LNCAP (cell line): ENCODE measurements at regions not wholly inside any gene's neighbourhood (a gene's known extent, or its start where the extent isn't known, plus 50 kb on each side); places are given as distances from the start of the nearest gene placed in this dataset.

ENCODE experiments used
- CTCF ChIP-seq: fragments of 450-650 bp; IDR thresholded peaks from 2 replicates; pipeline ENCODE4 v1.5.1; 2017; ENCODE audit warnings: mild to moderate bottlenecking

GRCh38 chr13:88617176-88617575 is 946.0 kb downstream of the SLITRK5 start:
- TF ChIP-seq CTCF: no peak

GRCh38 chr13:88622362-88622973 is 951.3 kb downstream of the SLITRK5 start:
- TF ChIP-seq CTCF: no peak

DNA sequence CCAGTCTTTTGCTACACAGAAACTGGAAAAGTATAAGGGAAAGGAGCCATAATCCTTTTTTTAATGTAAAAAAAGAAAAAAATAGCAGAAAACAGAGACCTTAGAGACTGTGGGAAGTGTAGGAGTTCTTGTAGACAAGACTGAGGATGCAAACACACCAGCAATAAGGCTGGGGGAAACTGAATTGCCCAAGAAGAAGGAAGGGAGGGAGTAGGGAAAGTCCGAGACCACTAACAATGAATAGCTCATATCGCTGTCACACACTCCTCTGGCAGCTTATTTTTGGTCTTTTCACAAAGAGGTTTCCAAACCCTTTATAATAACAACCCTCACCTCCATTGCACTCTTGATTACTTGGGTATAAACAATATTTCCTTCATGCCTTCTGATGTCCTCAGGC is 952.0 kb downstream of the SLITRK5 start:
- no peak for TF ChIP-seq CTCF

DNA sequence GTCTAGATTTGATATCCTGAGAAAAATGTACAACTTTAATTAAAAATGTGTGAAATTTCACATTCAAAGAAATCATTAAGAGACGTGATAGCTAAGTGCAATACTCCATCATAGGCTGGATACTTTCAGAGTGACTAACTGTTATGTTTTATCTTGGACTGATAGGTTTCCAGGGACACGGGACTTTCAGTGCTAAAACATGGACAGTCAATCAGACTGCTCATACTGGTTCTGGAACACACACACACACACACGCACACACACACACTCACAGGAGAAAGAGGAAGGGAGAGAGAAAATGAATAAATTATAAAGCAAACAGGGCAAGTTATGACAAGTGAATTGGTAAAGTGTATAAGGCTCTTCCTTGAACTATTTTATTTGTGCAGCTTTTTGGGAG is 955.9 kb downstream of the SLITRK5 start:
- no peak for TF ChIP-seq CTCF

DNA sequence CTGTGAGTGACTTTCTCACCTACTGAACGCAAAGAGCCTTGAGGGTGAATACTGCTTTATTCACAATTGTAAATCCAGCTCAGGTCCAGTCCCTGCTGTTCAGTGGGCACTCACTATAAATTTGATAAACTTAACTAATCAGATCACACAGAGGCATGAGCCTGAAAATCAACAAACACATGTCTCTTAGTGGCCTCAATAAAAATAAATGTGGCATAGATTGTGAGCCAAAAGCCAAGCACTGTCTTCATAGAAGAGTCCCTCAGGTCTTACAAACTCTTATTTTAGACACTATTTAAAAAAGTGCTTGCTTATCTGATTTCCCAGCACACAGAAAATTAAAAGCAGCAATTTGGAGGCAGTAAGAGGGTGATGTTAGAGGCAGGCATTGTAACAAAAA is 957.7 kb downstream of the SLITRK5 start:
- no peak for TF ChIP-seq CTCF

DNA sequence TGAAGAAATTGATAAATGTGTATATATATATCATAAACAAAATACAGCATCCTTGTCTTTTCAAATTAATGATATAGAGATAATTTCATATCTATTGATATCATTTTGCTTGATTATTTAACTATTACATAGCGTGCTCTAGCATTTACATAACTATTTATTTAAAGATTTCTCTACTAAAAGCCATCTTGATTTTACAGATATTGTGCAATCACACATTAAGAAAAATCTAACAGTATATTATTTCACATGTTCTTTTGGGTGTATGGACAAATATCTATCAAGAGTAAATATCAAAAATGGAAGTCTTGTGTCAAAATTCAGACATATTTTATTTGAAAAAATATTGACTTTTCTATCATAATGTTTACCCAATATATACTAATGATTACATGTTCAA is 966.8 kb downstream of the SLITRK5 start:
- no peak for TF ChIP-seq CTCF

- no peak for TF ChIP-seq CTCF
These were observed 972.1 kb downstream of the SLITRK5 start for GRCh38 chr13:88643233-88643632.
